ENCODE measurements at regions not wholly inside any gene's neighbourhood (a gene's known extent, or its start where the extent isn't known, plus 50 kb on each side); places are given as distances from the start of the nearest gene placed in this dataset.

DNA sequence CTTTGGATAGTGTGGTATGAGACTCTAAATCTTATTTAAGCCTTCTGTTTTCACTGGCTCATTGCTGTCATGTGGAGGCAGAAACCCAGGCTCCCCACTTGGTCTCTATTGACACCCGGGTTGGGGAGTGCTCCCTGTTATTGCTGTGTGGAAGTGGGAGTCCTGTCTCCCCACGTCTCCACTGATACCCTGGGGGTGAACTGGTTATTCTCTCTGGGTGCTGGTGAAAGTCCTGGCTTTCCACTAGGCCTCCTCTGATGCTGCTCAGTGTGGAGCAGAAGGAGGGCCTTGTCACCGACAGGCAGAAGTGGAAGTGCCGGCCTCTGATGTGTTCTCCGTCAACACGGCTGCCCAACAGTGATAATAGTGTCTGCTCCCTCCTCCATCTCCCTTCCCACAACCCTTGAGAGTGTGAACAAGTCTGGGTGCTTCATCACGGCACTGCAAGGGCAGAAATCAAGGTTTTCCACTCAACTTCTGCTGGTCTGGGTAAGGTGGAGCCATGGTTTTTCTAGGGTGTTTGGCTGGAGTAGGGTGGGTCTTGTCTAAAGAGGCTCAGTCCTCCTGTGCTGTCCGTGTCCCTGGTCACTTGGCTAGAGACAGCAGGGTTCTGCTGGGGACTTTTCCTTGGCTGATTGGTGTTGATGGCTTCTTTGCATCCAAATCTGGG is 240.7 kb upstream of the B3GAT1 start:
- no peaks in the 10 kb centered on the region for H3K9me3 ChIP-seq (ENCODE audit: severe bottlenecking)
- TF ChIP-seq, protein P1, sequence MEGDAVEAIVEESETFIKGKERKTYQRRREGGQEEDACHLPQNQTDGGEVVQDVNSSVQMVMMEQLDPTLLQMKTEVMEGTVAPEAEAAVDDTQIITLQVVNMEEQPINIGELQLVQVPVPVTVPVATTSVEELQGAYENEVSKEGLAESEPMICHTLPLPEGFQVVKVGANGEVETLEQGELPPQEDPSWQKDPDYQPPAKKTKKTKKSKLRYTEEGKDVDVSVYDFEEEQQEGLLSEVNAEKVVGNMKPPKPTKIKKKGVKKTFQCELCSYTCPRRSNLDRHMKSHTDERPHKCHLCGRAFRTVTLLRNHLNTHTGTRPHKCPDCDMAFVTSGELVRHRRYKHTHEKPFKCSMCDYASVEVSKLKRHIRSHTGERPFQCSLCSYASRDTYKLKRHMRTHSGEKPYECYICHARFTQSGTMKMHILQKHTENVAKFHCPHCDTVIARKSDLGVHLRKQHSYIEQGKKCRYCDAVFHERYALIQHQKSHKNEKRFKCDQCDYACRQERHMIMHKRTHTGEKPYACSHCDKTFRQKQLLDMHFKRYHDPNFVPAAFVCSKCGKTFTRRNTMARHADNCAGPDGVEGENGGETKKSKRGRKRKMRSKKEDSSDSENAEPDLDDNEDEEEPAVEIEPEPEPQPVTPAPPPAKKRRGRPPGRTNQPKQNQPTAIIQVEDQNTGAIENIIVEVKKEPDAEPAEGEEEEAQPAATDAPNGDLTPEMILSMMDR (IDR thresholded peaks at IDR 0.05; ENCODE audit: poor library complexity, severe bottlenecking), result no peak
- no peak overlapping the region for H3K4me3 ChIP-seq (ENCODE audit: severe bottlenecking)
- no peaks in the 10 kb centered on the region for H3K4me1 ChIP-seq (ENCODE audit: insufficient read depth, poor library complexity, severe bottlenecking)
- H3K36me3 ChIP-seq (ENCODE audit: low read depth), result no peaks in the 10 kb centered on the region
- DNase-seq (ENCODE audit: low spot score) (no peak), ATAC-seq (ENCODE audit: low read depth) (no peak)
- peaks cover 5% of the 10 kb centered on the region for H3K27me3 ChIP-seq (ENCODE audit: insufficient read depth, poor library complexity, severe bottlenecking)
- no peak overlapping the region for H3K27ac ChIP-seq (ENCODE audit: poor library complexity, severe bottlenecking)

DNA sequence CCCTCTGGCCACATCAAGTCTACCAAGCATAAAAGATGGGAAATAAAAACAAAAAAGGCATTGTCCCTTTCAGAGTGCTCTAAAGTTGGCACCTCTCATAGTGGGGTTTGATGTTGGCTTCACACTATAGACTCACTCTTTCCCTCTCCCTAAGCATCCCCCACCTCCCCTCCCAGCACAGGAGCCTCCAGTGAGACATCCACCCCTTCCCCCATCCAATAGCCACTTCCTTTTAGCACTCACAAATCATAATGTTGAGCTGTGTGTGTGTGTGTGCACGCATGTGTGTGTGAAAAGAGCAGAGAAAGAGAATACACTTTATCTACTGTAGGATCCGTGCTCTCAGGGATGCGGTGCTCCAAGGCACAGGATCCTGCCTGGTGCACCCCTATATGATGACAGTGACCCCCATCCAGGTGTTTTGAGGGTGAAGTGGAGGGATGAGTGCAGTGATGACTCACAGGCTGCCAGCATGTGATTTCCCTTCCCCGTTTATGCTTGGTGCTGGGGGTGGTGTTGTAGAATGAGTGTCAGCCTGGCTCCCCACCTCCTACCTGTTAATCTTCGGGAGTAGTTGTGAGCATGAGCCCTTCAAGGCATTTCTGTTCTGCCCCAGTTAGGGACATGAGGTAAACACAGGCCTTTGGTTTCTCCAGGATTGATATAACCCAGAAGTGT is 235.2 kb upstream of the B3GAT1 start:
- Histone ChIP-seq H3K4me1 (ENCODE audit: insufficient read depth, poor library complexity, severe bottlenecking) (no peaks in the 10 kb centered on the region), H3K36me3 (ENCODE audit: low read depth) (no peaks in the 10 kb centered on the region), H3K27me3 (ENCODE audit: insufficient read depth, poor library complexity, severe bottlenecking) (peaks cover 5% of the 10 kb centered on the region), H3K4me3 (ENCODE audit: severe bottlenecking) (no peak overlapping the region), H3K9me3 (ENCODE audit: severe bottlenecking) (peaks cover 2% of the 10 kb centered on the region), H3K27ac (ENCODE audit: poor library complexity, severe bottlenecking) (no peak overlapping the region)
- 0 out of 3 replicates have a peak, but pooled peaks have one; percentile 25 for ATAC-seq (ENCODE audit: low read depth)
- TF ChIP-seq, protein P1 (IDR thresholded peaks at IDR 0.05; ENCODE audit: poor library complexity, severe bottlenecking), result no peak
- no peak for DNase-seq (ENCODE audit: low spot score)

DNA sequence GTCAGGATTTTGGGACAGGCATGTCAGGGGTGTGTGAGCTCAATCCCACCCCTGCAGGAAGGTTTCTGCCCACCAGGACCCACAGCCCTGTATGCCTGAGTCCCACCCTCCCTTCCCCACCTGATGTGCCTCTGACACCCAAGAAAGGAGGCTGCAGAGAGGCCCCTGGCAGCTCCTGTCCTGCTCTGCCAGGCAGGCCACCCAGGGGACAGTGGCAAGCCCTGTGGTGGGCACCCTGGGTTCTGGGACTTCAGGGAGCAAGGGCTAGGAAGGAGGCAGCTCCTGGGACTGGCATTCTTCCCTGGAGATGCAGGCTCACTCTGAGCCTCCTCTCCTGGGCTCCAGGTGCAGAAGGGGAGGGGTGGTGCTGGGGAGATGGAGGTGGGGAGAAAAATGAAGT is 234.5 kb upstream of the B3GAT1 start:
- Histone ChIP-seq H3K27ac (ENCODE audit: poor library complexity, severe bottlenecking) (no peak overlapping the region), H3K27me3 (ENCODE audit: insufficient read depth, poor library complexity, severe bottlenecking) (no peaks in the 10 kb centered on the region), H3K4me1 (ENCODE audit: insufficient read depth, poor library complexity, severe bottlenecking) (no peaks in the 10 kb centered on the region), H3K9me3 (ENCODE audit: severe bottlenecking) (peaks cover 2% of the 10 kb centered on the region), H3K4me3 (ENCODE audit: severe bottlenecking) (no peak overlapping the region), H3K36me3 (ENCODE audit: low read depth) (no peaks in the 10 kb centered on the region)
- DNase-seq (ENCODE audit: low spot score) (no peak), ATAC-seq (ENCODE audit: low read depth) (no peak)
- TF ChIP-seq, protein P1 (IDR thresholded peaks at IDR 0.05; ENCODE audit: poor library complexity, severe bottlenecking), result no peak

DNA sequence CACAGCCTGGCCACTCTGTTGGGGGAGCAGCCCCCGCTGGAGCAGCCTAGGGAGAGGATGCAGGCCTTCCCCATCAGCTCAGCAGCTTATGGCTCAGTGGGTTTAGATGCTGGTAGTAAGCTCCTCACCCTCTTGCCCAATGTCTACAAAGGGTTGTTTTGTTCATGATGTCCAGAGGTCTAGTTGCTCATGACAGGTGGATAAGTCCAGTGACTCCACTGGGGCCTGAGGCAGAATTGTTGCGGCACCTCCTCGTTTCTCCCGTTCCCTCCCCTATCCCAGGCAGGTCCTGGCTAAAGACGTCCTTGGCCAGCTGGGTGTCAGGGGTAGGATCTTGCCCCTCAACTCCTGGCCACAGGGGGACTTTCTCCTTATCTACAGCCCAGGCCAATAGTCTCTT is 233.5 kb upstream of the B3GAT1 start:
- Histone ChIP-seq H3K4me3 (ENCODE audit: severe bottlenecking) (no peak overlapping the region), H3K27me3 (ENCODE audit: insufficient read depth, poor library complexity, severe bottlenecking) (no peaks in the 10 kb centered on the region), H3K9me3 (ENCODE audit: severe bottlenecking) (peaks cover 2% of the 10 kb centered on the region), H3K4me1 (ENCODE audit: insufficient read depth, poor library complexity, severe bottlenecking) (no peaks in the 10 kb centered on the region), H3K36me3 (ENCODE audit: low read depth) (no peaks in the 10 kb centered on the region), H3K27ac (ENCODE audit: poor library complexity, severe bottlenecking) (no peak overlapping the region)
- ATAC-seq (ENCODE audit: low read depth) (no peak), DNase-seq (ENCODE audit: low spot score) (no peak)
- TF ChIP-seq, protein P1 (IDR thresholded peaks at IDR 0.05; ENCODE audit: poor library complexity, severe bottlenecking), result no peak
